ENCODE measurements at regions not wholly inside any gene's neighbourhood (a gene's known extent, or its start where the extent isn't known, plus 50 kb on each side); places are given as distances from the start of the nearest gene placed in this dataset.

- Histone ChIP-seq H3K9me3 (no peaks in the 10 kb centered on the region), H3K4me1 (no peaks in the 10 kb centered on the region), H3K4me3 (no peak overlapping the region), H3K4me2 (no peak overlapping the region), H3K27ac (no peak overlapping the region)
- TF ChIP-seq JUNB (IDR thresholded peaks at IDR 0.05) (no peak), EHMT2 (IDR thresholded peaks at IDR 0.05; ENCODE audit: low read depth) (no peak), HES2 (IDR thresholded peaks at IDR 0.05) (no peak), CHD2 (IDR thresholded peaks at IDR 0.05; ENCODE audit: low read length, partially characterized antibody) (no peak), POLR2AphosphoS2 (conservative IDR thresholded peaks at IDR 0.05; ENCODE audit: low read length) (no peak), RAD21 (conservative IDR thresholded peaks at IDR 0.05 in 1 of 2, IDR thresholded peaks at IDR 0.05 in 1 of 2) (no peak), PHF8 (IDR thresholded peaks at IDR 0.05; ENCODE audit: borderline replicate concordance, low read depth) (no peak), ZSCAN20 (CRISPR knock-in tag; IDR thresholded peaks at IDR 0.05) (no peak), EHF (CRISPR knock-in tag; IDR thresholded peaks at IDR 0.05) (no peak), MAZ (IDR thresholded peaks at IDR 0.05; ENCODE audit: borderline replicate concordance, low read depth, low read length) (no peak), ZC3H11A (IDR thresholded peaks at IDR 0.05) (no peak)
- WGBS (ENCODE audit: missing lambda C conversion rate): 0% methylated on average over 6 of the region's 6 CpGs
- ChIA-PET POLR2A (no interaction called here), CTCF (no interaction called here)
- no peak for FAIRE-seq
- ATAC-seq: no peak
- DNase-seq (ENCODE audit: low read depth in 1 of 2, low spot score in 1 of 2): no peak
These were observed 524.5 kb downstream of the MATN1 start for GRCh38 chr1:30198795-30199403.

GRCh38 chr1:30198451-30198760 is 525.0 kb downstream of the MATN1 start:
- no peak overlapping the region for H3K4me2 ChIP-seq
- TF ChIP-seq RARB (CRISPR knock-in tag; IDR thresholded peaks at IDR 0.05) (no peak), ZFP36 (IDR thresholded peaks at IDR 0.05; ENCODE audit: borderline replicate concordance, partially characterized antibody) (no peak), EP300 (IDR thresholded peaks at IDR 0.05) (no peak), CHD4 (IDR thresholded peaks at IDR 0.05; ENCODE audit: borderline replicate concordance) (no peak), JUN (IDR thresholded peaks at IDR 0.05) (no peak), MAFK (IDR thresholded peaks at IDR 0.05; ENCODE audit: partially characterized antibody) (no peak), CTCF (IDR thresholded peaks at IDR 0.05) (no peak), PBX3 (IDR thresholded peaks at IDR 0.05) (no peak), EHMT2 (IDR thresholded peaks at IDR 0.05; ENCODE audit: low read depth) (no peak), CBX2 (IDR thresholded peaks at IDR 0.05; ENCODE audit: borderline replicate concordance, low read depth) (no peak), BCL3 (IDR thresholded peaks at IDR 0.05) (no peak), ATOH8 (CRISPR knock-in tag; IDR thresholded peaks at IDR 0.05; ENCODE audit: low read depth) (no peak), KDM5A (IDR thresholded peaks at IDR 0.05) (no peak), TFCP2L1 (CRISPR knock-in tag; IDR thresholded peaks at IDR 0.05) (no peak), RAD21 (conservative IDR thresholded peaks at IDR 0.05 in 1 of 2, IDR thresholded peaks at IDR 0.05 in 1 of 2) (no peak), HEYL (CRISPR knock-in tag; IDR thresholded peaks at IDR 0.05) (no peak), CBX8 (IDR thresholded peaks at IDR 0.05) (no peak), ELK1 (IDR thresholded peaks at IDR 0.05; ENCODE audit: low read depth, low read length) (no peak)
- no peaks in the 10 kb centered on the region for H3K4me1 ChIP-seq
- DNase-seq (ENCODE audit: low read depth in 1 of 2, low spot score in 1 of 2) (no peak), ATAC-seq (no peak), FAIRE-seq (no peak)
- 0% methylated on average over 2 of the region's 2 CpGs for WGBS (ENCODE audit: missing lambda C conversion rate)
- ChIA-PET CTCF (no interaction called here), POLR2A (no interaction called here)
- no peak overlapping the region for H3K27ac ChIP-seq
- no peak overlapping the region for H3K4me3 ChIP-seq
- H3K9me3 ChIP-seq: no peaks in the 10 kb centered on the region
